Astrocyte of the hippocampus (primary cell): ENCODE measurements at regions not wholly inside any gene's neighbourhood (a gene's known extent, or its start where the extent isn't known, plus 50 kb on each side); places are given as distances from the start of the nearest gene placed in this dataset.
"Not testable (repeated sequence)": the region's sequence is repeated elsewhere in the genome, so short reads cannot be mapped to it uniquely, and the experiment has no call there.

Experiments used
- DNase-seq: peaks from one replicate; pipeline ENCODE4 v3.0.0; 2011; ENCODE audit warnings: low read depth, low spot score

- no peak for DNase-seq
Measured at GRCh38 chr15:55126111-55126510, 70.6 kb downstream of the RSL24D1 start.

GRCh38 chr15:55124616-55125015, 72.1 kb downstream of the RSL24D1 start:
- no peak for DNase-seq

GRCh38 chr15:55118344-55118870, 78.3 kb downstream of the RSL24D1 start:
- no peak for DNase-seq

- no peak for DNase-seq
Measured at GRCh38 chr15:55116636-55117035, 80.1 kb downstream of the RSL24D1 start.

GRCh38 chr15:55113736-55114135, 83.0 kb downstream of the RSL24D1 start:
- no peak for DNase-seq

- DNase-seq: no peak
Measured at GRCh38 chr15:55112706-55113105, 84.0 kb downstream of the RSL24D1 start.

- DNase-seq: no peak
Measured at GRCh38 chr15:55110446-55110845, 86.3 kb downstream of the RSL24D1 start.

- DNase-seq: peak; percentile 75
Measured at GRCh38 chr15:55108858-55109518, 87.8 kb downstream of the RSL24D1 start.

GRCh38 chr15:55108448-55108847, 88.3 kb downstream of the RSL24D1 start:
- DNase-seq: no peak

GRCh38 chr15:55106155-55106554, 90.6 kb downstream of the RSL24D1 start:
- DNase-seq: no peak

- no peak for DNase-seq
Measured at GRCh38 chr15:55094136-55094535, 102.6 kb downstream of the RSL24D1 start.

- DNase-seq: no peak
Measured at GRCh38 chr15:55088207-55088606, 108.5 kb downstream of the RSL24D1 start.

GRCh38 chr15:55084673-55085072, 112.1 kb downstream of the RSL24D1 start:
- no peak for DNase-seq

- peak; percentile 77 for DNase-seq
Measured at GRCh38 chr15:55084216-55084615, 112.5 kb downstream of the RSL24D1 start.

- DNase-seq: not testable (repeated sequence)
Measured at GRCh38 chr15:55077052-55077451, 119.7 kb downstream of the RSL24D1 start.

GRCh38 chr15:55074431-55074830, 122.3 kb downstream of the RSL24D1 start:
- DNase-seq: no peak

- DNase-seq: not testable (repeated sequence)
Measured at GRCh38 chr15:55063970-55064369, 132.8 kb downstream of the RSL24D1 start.

GRCh38 chr15:55060836-55061235, 135.9 kb downstream of the RSL24D1 start:
- DNase-seq: no peak

GRCh38 chr15:55056500-55056899, 140.2 kb downstream of the RSL24D1 start:
- no peak for DNase-seq

GRCh38 chr15:55044162-55044561, 152.6 kb downstream of the RSL24D1 start:
- no peak for DNase-seq

GRCh38 chr15:55037071-55037470, 159.7 kb downstream of the RSL24D1 start:
- DNase-seq: no peak

GRCh38 chr15:55035749-55036148, 161.0 kb downstream of the RSL24D1 start:
- no peak for DNase-seq

GRCh38 chr15:55033574-55033973, 163.2 kb downstream of the RSL24D1 start:
- no peak for DNase-seq

GRCh38 chr15:55031727-55032126, 165.0 kb downstream of the RSL24D1 start:
- DNase-seq: no peak
